K562 (cell line): ENCODE measurements at regions not wholly inside any gene's neighbourhood (a gene's known extent, or its start where the extent isn't known, plus 50 kb on each side); places are given as distances from the start of the nearest gene placed in this dataset.

Experiments used
- CEBPG ChIP-seq, 3 experiments: fragments of 200-800 bp in 1 of 3; sonication (Bioruptor generic) in 1 of 3; sonication (generic) in 1 of 3; formaldehyde crosslinking in 1 of 3; IDR thresholded peaks in 2 of 3; conservative IDR thresholded peaks in 1 of 3; 2 replicates each; pipeline versions ENCODE4 v1.6.1 to v1.8.0; 2016 to 2022; ENCODE audit warnings: missing compliant biosample characterization in 2 of 3, missing genetic modification characterization in 2 of 3, mild to moderate bottlenecking in 1 of 3, missing genetic modification reagents in 1 of 3
- CLOCK ChIP-seq: fragments of 250-450 bp; sonication (Bioruptor Pico); IDR thresholded peaks from 2 replicates; pipeline ENCODE4 v1.4.0; 2020; ENCODE audit warnings: mild to moderate bottlenecking, moderate library complexity, borderline replicate concordance
- EP400 ChIP-seq: fragments of 450-650 bp; IDR thresholded peaks from 2 replicates; pipeline ENCODE4 v1.6.1; 2017; ENCODE audit warnings: antibody characterized with exemption, mild to moderate bottlenecking, moderate library complexity
- GABPB2 ChIP-seq: fragments of 250-450 bp; sonication (Bioruptor Pico); conservative IDR thresholded peaks from 2 replicates; pipeline ENCODE4 v1.5.1; 2021; ENCODE audit warnings: mild to moderate bottlenecking
- KLF1 ChIP-seq: fragments of 450-650 bp; IDR thresholded peaks from 2 replicates; pipeline ENCODE4 v1.6.1; 2016; ENCODE audit warnings: missing genetic modification characterization, missing compliant biosample characterization
- NFXL1 ChIP-seq: fragments of 450-650 bp; formaldehyde crosslinking; IDR thresholded peaks from 2 replicates; pipeline ENCODE4 v1.4.0; 2021; ENCODE audit warnings: mild to moderate bottlenecking
- SMAD3 ChIP-seq: fragments of 450-650 bp; formaldehyde crosslinking; conservative IDR thresholded peaks from 2 replicates; pipeline ENCODE4 v1.4.0; 2020; ENCODE audit warnings: mild to moderate bottlenecking
- STAT5B ChIP-seq: fragments of 250-450 bp; sonication (Bioruptor Pico); IDR thresholded peaks from 2 replicates; pipeline ENCODE4 v1.8.0; 2021; ENCODE audit warnings: mild to moderate bottlenecking, inconsistent platforms
- ZBTB11 ChIP-seq, 3 experiments: fragments of 200-800 bp in 1 of 3; fragments of 250-450 bp in 1 of 3; fragments of 450-650 bp in 1 of 3; sonication (Bioruptor Pico) in 1 of 3; sonication (Bioruptor generic) in 1 of 3; formaldehyde crosslinking in 1 of 3; IDR thresholded peaks; 2 replicates each; pipeline versions ENCODE4 v1.6.1 to v1.8.0; 2016 to 2022; ENCODE audit warnings: mild to moderate bottlenecking in 2 of 3, missing genetic modification characterization in 2 of 3, missing compliant biosample characterization in 1 of 3, moderate library complexity in 1 of 3
- ZKSCAN8 ChIP-seq: fragments of 200-800 bp; sonication (Bioruptor generic); IDR thresholded peaks from 2 replicates; pipeline ENCODE4 v1.6.1; 2016; ENCODE audit warnings: missing genetic modification characterization, missing compliant biosample characterization
- ZNF165 ChIP-seq: fragments of 250-450 bp; sonication (Bioruptor Pico); IDR thresholded peaks from 2 replicates; pipeline ENCODE4 v1.4.0; 2020; ENCODE audit warnings: borderline replicate concordance
- ZNF175 ChIP-seq: fragments of 200-800 bp; sonication (Bioruptor generic); IDR thresholded peaks from 2 replicates; pipeline ENCODE4 v1.6.1; 2016; ENCODE audit warnings: low read depth, mild to moderate bottlenecking, missing genetic modification characterization, missing compliant biosample characterization
- ZNF282 ChIP-seq: sonication (generic); formaldehyde crosslinking; IDR thresholded peaks from 2 replicates; pipeline ENCODE4 v1.8.1; 2023; ENCODE audit warnings: missing genetic modification reagents
- ZNF584 ChIP-seq: fragments of 200-800 bp; sonication (Bioruptor generic); IDR thresholded peaks from 2 replicates; pipeline ENCODE4 v1.6.1; 2016; ENCODE audit warnings: low read depth, mild to moderate bottlenecking, missing genetic modification characterization, missing compliant biosample characterization
- TF ChIP-seq, protein P1 (sequence below): fragments of 450-650 bp; IDR thresholded peaks from 2 replicates; pipeline ENCODE4 v1.6.1; 2016
- TF ChIP-seq, protein P2 (sequence below): fragments of 450-650 bp; formaldehyde crosslinking; IDR thresholded peaks from 2 replicates; pipeline ENCODE4 v1.4.0; 2020; ENCODE audit warnings: mild to moderate bottlenecking, mixed read lengths

DNA sequence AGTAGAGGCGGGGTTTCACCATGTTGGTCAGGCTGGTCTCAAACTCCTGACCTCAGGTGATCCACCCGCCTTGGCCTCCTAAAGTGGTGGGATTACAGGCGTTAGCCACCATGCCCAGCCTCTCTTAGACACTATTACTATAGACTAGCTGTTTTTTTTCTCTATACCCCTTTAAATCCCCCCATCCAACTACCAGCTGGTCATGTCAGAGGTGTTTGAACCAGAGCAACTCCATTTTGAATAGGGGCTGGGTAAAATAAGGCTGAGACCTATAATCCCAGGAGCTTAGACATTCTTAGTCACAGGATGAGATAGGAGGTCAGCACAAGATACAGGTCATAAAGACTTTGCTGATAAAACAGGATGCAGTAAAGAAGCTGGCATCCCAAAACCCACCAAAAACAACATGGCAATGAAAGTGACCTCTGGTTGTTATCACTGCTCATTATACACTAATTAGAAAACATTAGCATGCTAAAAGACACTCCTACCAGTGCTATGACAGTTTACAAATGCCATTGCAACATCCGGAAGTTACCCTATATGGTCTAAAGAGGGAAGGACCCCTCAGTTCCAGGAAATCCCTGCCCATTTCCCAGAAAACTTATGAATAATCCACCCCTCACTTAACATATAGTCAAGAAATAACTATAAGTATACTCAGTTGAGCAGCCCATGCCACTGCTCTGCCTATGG lies 57.8 kb upstream of the GPD1L start (continued):
- peak in 1 of 3 experiments; percentile 65; a peak in 2 of 6 replicates for TF ChIP-seq ZBTB11 (CRISPR knock-in tag; IDR thresholded peaks at IDR 0.05)
- TF ChIP-seq EP400, result no peak
- peak; percentile 97 for TF ChIP-seq SMAD3 (CRISPR knock-in tag)
- TF ChIP-seq KLF1 (tag), result peak; percentile 67; the same call in 1 of the 2 replicates
- peak; percentile 83; the same call in 1 of the 2 replicates for TF ChIP-seq GABPB2
- TF ChIP-seq ZNF584, result peak; percentile 98
- peak; percentile 90 for TF ChIP-seq NFXL1 (CRISPR knock-in tag)
- TF ChIP-seq, protein P1, sequence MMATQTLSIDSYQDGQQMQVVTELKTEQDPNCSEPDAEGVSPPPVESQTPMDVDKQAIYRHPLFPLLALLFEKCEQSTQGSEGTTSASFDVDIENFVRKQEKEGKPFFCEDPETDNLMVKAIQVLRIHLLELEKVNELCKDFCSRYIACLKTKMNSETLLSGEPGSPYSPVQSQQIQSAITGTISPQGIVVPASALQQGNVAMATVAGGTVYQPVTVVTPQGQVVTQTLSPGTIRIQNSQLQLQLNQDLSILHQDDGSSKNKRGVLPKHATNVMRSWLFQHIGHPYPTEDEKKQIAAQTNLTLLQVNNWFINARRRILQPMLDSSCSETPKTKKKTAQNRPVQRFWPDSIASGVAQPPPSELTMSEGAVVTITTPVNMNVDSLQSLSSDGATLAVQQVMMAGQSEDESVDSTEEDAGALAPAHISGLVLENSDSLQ, result peak; percentile 52
- 0 out of 2 replicates have a peak, but pooled peaks have one; percentile 43 for TF ChIP-seq CLOCK (CRISPR knock-in tag)
- TF ChIP-seq STAT5B, result peak; percentile 64
- TF ChIP-seq CEBPG (CRISPR knock-in tag; IDR thresholded peaks at IDR 0.05), result peak; percentile 83
- peak in 1 of 2 experiments; percentile 78; a peak in 2 of 4 replicates for TF ChIP-seq CEBPG (tag; conservative IDR thresholded peaks at IDR 0.05 in 1 of 2, IDR thresholded peaks at IDR 0.05 in 1 of 2)
- TF ChIP-seq ZNF165, result 0 out of 2 replicates have a peak, but pooled peaks have one; percentile 40
- no peak for TF ChIP-seq ZNF282 (CRISPR knock-in tag)
- peak; percentile 93 for TF ChIP-seq ZKSCAN8 (CRISPR knock-in tag)
- peak; percentile 99 for TF ChIP-seq ZNF175 (CRISPR knock-in tag)
- TF ChIP-seq, protein P2, sequence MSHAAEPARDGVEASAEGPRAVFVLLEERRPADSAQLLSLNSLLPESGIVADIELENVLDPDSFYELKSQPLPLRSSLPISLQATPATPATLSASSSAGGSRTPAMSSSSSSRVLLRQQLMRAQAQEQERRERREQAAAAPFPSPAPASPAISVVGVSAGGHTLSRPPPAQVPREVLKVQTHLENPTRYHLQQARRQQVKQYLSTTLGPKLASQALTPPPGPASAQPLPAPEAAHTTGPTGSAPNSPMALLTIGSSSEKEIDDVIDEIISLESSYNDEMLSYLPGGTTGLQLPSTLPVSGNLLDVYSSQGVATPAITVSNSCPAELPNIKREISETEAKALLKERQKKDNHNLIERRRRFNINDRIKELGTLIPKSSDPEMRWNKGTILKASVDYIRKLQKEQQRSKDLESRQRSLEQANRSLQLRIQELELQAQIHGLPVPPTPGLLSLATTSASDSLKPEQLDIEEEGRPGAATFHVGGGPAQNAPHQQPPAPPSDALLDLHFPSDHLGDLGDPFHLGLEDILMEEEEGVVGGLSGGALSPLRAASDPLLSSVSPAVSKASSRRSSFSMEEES (CRISPR knock-in tag), result no peak
